HEK293T (cell line): ENCODE measurements at regions not wholly inside any gene's neighbourhood (a gene's known extent, or its start where the extent isn't known, plus 50 kb on each side); places are given as distances from the start of the nearest gene placed in this dataset.

ENCODE experiments used
- ARNT ChIP-seq: fragments of 450-650 bp; IDR thresholded peaks from 2 replicates; pipeline ENCODE4 v1.6.1; 2017; ENCODE audit warnings: mild to moderate bottlenecking
- BHLHE40 ChIP-seq: fragments of 450-650 bp; IDR thresholded peaks from 2 replicates; pipeline ENCODE4 v1.6.1; 2016; ENCODE audit warnings: mild to moderate bottlenecking, moderate library complexity, borderline replicate concordance
- CTBP1 ChIP-seq: fragments of 450-650 bp; IDR thresholded peaks from 2 replicates; pipeline ENCODE4 v1.6.1; 2016; ENCODE audit warnings: borderline replicate concordance
- ELF4 ChIP-seq: fragments of 450-650 bp; IDR thresholded peaks from 2 replicates; pipeline ENCODE4 v1.6.1; 2017; ENCODE audit warnings: antibody characterized with exemption
- LEF1 ChIP-seq: fragments of 450-650 bp; IDR thresholded peaks from 2 replicates; pipeline ENCODE4 v1.6.1; 2017; ENCODE audit warnings: mild to moderate bottlenecking, borderline replicate concordance
- SP1 ChIP-seq: fragments of 450-650 bp; IDR thresholded peaks from 2 replicates; pipeline ENCODE4 v1.6.1; 2017
- SUZ12 ChIP-seq: fragments of 450-650 bp; IDR thresholded peaks from 2 replicates; pipeline ENCODE4 v1.6.1; 2016; ENCODE audit warnings: mild to moderate bottlenecking
- TF ChIP-seq, protein P1 (sequence below): fragments of 450-650 bp; IDR thresholded peaks from 2 replicates; pipeline ENCODE4 v1.6.1; 2016

DNA sequence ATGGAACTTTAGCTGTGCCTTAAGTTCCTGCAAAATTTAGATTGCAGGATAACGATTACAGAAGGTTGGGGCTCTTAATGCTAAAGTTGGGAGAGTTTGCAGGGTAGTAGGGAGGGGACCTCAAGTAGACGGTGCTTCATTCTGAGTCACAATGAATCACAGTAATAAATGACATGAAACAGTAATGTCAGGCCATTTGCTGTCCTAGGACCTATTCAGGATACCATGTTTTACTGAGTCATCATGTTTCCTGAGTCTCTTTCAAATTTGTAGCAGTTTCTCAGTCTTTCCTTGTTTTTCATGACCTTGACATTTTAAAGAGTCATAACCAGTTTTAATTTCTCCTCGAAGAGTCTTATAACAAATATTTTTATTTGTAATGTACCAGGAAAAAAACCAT is 406.9 kb upstream of the MAP3K7 start:
- TF ChIP-seq ARNT: no peak
- TF ChIP-seq SUZ12: no peak
- TF ChIP-seq SP1: no peak
- TF ChIP-seq, protein P1, sequence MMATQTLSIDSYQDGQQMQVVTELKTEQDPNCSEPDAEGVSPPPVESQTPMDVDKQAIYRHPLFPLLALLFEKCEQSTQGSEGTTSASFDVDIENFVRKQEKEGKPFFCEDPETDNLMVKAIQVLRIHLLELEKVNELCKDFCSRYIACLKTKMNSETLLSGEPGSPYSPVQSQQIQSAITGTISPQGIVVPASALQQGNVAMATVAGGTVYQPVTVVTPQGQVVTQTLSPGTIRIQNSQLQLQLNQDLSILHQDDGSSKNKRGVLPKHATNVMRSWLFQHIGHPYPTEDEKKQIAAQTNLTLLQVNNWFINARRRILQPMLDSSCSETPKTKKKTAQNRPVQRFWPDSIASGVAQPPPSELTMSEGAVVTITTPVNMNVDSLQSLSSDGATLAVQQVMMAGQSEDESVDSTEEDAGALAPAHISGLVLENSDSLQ: no peak
- no peak for TF ChIP-seq ELF4
- TF ChIP-seq BHLHE40: no peak
- TF ChIP-seq CTBP1: no peak
- TF ChIP-seq LEF1: no peak
